ENCODE measurements at regions not wholly inside any gene's neighbourhood (a gene's known extent, or its start where the extent isn't known, plus 50 kb on each side); places are given as distances from the start of the nearest gene placed in this dataset.
"Not testable (repeated sequence)": the region's sequence is repeated elsewhere in the genome, so short reads cannot be mapped to it uniquely, and the experiment has no call there.

DNA sequence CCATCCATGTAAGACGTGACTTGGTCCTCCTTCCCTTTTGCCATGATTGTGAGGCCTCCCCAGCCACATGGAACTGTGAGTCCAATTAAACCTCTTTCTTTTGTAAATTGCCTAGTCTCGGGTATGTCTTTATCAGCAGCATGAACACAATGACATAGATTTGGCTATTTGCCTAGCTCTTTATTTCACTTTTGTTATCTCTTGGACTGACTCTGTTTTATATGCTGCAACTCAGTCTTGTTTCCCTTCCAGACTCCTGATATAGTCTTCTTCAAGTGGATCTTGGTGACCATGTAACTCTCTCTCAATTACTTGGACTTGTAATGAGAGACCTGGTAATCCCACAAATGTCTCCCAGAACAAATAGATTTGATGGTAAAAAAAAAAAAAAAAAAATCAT is 627.6 kb downstream of the CCDC85A start:
- no peak for DNase-seq

DNA sequence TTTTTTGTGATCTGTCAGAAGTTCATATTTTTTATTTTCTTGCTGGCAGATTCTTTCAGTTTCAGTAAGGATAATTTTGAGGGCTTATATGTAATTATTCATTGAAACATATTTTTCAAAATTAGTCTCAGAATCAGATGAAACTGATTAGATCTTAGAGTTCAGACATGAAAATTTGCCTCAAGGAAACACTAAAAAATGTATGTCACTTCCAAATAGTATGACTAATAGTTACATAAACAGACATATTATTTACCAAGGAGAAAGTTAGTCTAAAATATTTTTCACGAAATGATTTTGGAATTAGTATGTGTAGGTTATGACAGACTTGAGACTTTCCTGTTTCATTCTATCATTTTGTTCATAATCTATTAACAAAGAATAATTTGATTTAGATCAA is 628.6 kb downstream of the CCDC85A start:
- DNase-seq: no peak

DNA sequence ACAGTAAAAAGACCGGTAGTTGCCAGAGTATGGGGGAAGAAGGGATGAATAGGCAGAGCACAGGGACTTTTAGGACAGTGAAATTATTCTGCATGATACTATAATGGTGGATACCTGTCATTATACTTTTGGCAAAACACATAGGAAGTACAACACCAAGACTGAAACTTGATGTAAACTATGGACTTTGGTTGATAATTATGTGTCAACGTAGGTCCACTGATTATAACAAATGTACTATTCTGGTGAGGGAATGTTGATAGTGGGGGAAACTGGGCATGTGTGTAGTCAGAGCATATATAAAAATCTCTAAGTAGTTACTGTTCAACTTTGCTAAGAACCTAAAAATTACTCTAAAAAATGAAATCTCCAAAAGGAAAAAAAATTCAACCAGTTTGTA is 629.7 kb downstream of the CCDC85A start:
- no peak for DNase-seq

DNA sequence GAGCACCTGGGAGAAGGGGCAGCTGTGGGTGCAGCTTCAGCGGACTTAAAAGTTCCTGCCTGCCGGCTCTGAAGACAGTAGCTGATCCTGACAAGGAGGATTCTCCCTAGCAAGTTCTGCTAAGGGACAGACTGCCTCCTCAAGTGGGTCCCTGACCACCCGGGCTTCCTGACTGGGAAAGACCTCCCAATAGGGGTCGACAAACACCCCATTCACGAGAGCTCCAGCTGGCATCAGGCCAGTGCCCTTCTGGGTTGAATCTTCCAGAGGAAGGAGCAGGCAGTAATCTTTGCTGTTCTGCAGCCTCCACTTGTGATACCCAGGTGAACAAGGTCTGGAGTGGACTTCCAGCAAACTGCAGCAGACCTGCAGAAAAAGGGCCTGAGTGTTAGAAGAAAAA is 632.9 kb downstream of the CCDC85A start:
- DNase-seq: no peak

DNA sequence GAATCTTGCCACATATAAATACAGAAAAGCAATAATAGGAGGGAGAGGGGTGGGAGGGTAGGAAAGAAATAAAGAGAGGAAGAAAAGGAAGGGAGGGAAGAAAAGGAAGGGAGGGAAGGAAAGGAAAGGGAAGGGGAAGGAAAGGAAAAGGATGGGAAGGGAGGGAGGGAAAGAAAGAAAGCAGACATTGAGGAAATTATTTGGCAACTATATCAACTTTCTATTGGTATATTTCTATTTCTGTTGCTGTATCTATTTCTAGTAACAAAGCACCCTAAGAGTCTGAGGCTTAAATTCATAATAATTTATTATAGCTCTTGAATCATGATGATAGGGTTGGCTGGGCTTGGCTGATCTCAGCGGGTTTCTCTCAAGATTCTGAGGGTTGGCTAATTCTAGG is 648.0 kb downstream of the CCDC85A start:
- no peak for DNase-seq

DNA sequence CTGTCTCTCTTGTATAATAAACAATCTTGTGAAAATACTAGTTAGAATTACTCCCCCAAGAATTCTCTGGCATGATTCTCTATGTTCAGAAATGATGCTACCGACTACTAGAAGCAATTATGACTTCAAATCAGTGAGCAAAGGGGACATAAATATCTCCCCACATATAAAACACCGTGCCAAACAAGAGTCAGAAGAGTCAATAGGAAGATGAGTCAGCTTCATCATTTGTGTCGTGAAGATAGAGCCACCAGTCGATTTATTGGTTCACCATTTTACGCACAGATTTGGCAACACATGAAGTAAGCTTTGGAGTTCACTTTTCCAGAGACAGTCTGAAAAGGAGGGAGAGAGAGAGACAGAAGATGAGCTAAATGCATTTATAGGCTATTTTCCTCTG is 650.9 kb downstream of the CCDC85A start:
- no peak for DNase-seq

DNA sequence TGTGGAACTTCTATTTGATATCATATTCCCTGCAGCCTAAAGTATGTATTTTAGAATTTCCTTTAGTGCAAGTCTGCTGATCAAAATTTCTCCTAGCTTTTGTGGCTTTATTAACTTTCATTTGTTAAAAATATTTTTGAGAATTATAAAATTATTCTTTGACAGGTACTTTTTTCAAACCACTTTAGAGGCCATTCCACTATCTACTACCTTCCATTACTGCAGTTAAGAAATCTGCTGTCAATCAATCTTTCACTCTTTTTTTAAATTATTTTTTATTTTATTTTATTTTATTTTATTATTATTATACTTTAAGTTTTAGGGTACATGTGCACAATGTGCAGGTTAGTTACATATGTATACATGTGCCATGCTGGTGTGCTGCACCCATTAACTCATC is 656.2 kb downstream of the CCDC85A start:
- DNase-seq: not testable (repeated sequence)

DNA sequence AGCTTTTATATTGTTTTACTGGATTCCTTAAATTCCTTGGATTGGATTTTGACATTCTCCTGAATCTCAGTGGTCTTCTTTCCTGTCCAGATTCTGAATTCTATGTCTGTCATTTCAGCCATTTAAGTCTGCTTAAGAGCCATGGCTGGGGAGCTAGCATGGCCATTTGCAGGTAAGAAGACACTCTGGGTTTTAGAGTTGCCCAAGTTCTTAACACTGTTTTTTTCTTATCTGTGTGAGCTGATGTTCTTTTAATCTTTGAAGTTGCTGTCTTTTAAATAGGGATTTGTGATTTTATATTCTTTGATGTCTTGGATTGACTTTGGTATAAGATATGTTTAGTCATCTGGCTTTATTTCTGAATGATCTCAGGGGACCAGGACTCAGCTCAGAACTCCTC is 677.2 kb downstream of the CCDC85A start:
- no peak for DNase-seq

DNA sequence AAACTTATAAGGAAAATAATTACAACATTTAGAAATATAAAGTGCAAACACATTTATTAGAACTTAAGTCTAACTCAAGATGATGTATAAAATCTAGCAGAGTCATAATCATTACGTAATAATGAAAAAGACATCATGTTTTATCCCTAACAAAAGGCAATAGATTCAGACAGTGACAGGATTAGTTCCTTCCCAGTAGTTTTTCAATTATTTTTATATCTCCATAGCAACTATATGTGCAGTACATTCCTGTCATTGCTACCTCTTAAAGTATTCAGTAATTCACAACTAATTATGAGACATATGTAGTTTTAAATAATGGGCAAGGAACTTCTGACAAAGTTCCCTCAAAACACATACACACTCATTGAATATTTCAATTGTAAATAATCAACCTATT is 687.9 kb downstream of the CCDC85A start:
- DNase-seq: no peak

DNA sequence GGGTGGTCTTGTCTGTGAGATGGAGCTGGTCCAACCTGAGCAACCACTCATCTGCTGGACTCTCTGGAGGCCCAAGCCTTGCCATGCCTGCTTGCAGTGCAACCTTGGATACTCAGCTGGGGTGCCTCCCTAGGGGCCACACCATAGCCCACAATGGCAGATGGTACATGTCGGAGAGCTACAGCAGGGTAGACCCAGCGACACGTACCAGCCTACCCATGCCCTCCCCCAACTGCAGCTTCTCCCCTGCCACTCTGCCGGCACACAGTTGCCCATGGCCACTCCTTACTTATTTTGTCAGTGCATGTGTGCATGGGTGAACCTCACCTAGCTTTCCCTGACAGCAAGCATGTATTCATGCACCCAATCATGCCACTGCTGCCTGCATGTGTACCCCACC is 690.9 kb downstream of the CCDC85A start:
- no peak for DNase-seq

DNA sequence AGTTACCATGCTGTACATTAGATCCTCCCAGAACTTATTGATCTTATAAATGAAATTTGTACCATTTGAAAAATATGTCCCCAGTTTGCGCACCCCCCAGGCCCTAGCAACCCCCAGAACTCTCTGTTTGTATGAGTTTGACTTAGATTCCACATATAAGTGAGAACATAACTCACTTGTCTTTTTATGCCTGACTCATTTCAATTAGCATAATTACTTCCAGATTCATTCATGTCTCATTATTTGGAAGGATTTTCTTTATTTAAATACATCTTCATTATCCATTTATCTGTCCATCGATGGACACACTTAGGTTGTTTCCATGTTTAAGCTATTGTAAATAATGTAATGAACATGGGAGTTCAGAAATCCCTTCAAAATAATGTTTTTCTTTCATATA is 705.9 kb downstream of the CCDC85A start:
- DNase-seq: no peak

DNA sequence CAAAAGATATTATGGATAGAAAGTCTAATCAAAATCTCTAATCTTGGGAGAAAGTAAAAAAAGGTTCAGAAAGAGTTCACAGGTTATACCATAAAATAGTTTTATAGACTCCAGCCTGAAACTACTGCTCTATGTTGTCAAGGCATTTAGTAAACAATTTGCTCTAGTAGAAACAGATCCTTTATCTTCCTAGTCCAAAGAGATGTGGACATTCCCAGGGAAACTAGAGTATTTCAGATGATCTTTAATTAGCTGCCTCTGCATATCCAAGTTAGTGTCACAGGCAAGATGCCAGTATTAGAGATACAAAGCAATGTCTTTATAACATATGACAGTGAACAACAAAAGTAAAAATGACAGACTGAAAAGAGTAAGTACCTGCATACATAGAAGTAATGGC is 708.6 kb downstream of the CCDC85A start:
- no peak for DNase-seq

DNA sequence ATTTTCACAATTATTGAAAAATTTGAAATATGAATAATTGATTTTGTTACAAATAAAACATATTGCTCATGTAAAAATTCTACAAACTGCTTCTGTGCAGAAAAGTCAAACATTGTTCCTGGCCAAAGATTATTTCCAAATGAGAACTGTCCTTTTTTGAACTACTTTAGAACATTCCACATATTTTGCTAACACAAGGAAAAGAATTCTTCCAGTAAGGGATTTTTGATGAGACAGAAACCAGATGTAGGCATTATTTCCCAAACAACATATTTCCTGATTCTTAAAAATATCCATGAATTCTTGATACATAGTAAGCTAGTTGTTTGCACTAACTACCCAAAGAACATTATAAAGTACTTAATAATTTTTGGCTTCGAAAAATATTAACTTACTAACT is 715.2 kb downstream of the CCDC85A start:
- DNase-seq: no peak

DNA sequence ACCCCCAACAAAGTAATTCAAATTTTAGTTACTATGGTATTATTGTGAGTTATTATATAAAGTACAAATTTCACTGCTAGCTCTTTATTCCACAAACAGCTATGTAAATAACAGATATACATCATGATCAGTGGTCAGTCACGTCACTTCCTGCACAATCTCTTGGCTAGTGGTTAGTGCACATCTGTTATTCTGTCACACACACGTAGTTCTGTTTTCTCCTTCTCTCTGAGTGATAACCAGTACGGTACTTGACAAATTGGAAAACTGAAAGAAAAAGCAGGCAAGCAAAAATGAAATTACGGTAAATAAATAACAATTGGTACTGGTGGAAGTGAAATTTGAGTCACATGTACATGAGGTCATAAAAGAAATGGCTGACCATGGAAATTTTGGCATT is 728.7 kb downstream of the CCDC85A start:
- no peak for DNase-seq

DNA sequence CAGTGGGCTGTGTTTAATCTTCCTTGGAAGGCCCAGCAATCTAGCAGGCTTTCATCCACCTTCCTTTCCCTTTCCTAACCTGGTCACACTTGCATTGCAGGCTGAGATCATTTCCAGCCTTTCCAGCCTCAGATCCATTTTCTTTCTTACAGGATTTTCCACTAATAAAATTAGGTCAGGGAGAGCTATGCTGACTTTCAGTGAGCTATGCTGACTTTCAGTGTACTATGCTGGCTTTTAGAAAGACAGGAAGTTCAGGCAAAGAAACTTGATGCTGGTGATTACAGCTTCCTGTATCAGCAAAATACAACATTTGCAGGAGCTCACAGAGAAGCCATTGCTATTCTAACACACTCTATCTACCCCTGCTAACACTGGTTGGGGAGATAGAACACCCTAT is 735.0 kb downstream of the CCDC85A start:
- DNase-seq: no peak

DNA sequence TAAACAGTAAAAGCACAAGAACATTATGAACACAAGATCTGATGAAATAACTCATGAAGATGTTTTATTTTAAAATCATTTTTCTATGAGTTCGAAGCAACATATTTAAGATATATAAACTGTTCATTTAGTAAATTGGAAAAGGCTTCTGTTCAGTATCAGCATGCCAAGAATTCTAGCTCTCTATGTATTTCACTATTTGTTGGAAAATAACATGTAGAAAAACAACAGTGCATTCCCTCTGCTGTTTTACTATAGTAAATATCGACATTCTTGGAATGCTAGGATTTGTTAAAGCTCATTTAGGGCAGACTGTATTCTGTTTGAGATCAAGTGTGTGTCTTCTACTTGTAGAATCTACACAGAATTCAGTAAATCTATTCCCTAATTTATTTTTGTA is 750.2 kb downstream of the CCDC85A start:
- no peak for DNase-seq

DNA sequence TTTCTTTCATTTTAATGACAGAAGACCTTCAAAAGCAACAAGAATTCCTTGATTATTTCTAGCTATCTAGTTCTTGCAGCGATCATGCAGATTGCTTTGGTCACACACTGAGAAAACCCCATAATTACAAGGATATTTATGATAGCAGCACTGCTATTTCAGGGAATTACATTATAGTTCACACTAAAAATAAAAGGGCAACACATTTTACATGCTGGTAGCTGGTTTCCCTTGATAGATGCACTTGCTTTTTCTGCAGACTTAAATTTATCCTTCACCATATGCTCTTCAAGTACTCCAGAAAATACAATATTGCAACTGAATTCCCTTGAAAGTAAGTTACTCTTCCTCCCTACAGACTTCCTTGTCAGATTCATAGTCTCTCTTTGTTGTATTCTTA is 751.1 kb downstream of the CCDC85A start:
- no peak for DNase-seq

DNA sequence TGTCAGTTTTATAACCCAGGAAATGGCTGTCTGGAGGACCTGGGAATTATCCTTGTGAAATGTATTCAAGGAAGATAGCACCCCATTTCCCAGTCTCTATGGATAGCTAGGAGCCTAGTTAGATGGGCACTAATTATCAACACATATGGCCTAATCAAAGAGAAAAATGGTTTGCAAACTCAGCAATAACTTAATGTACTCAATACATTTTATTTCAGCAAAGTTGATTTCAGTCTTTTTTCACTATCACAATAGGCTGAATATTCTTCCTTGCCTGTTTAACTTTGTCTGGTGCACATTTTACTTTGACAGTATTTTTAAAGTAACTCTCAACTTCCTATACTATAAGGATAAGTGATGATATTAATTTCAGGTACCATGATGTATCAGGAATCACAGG is 756.3 kb downstream of the CCDC85A start:
- DNase-seq: no peak

DNA sequence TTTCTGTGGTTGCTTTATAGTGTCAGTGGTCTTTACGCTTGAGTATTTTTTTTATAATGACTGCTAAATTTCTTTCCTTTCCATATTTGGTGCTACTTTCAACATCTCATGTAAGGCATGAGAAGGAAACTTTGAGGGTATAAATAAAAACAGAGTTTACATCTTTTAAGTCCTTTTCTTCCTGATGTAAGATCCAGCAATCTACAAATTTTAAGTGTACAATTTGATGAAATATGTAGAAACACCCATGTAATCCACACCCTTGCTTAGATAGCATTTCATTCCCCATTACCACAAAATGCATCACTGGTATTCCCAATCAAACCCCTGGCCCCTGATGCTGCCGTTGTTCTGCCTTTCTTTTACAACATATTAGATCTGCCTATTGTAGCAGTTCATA is 769.1 kb downstream of the CCDC85A start:
- no peak for DNase-seq

DNA sequence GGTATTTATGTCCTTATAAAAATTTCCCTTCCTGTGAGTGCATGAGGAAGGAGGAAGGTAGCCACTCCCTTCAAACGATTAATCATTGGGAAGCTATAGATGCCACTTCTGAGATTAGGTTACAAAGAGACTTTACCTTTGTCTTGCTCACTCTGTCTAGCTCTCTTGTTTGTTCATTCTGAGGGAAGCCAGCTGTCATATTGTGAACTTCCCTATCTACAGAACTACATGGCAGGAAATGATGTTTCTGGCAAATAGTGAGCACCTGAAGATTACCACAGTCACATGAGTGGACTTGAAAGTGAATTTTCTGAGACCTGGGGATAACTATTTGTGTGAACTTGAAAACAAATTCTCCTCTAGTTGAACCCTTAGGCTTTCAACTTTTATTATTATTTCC is 776.8 kb downstream of the CCDC85A start:
- DNase-seq: no peak

DNA sequence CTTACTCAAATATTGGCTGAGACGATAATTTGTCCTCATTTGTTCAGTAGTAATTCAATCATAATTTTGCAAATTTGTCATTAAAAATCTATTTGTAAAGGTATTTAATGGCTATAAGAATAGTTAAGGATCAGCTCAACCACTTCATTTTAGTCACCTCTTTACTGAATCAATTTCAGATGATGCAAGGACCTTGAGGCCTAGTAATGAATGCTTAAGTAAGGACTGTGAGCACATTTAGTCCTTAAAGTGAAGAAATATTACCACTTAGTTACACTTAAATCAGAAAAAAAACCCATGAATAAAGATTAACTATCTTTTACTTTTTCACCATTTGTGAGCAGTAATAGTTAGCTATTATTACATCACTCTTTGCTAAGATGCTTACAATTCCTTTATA is 778.9 kb downstream of the CCDC85A start:
- DNase-seq: no peak

DNA sequence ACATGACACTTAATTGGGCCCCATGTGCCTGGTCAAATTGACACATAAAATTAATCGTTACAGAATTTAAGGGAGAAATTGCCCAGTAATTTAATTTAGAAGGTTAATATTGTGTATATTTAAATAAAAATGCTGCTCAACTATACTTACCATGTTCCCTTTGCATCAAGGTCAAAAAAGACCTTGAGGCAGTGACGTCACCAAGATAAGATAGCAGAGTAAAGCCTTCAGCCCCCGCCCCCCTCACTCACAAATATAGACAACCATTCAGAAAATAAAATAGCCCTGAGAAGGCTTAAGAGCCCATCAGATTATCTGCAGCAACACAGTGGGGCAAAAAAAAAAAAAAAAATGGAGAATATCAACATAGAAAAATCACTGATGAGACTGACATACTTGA is 785.7 kb downstream of the CCDC85A start:
- no peak for DNase-seq

DNA sequence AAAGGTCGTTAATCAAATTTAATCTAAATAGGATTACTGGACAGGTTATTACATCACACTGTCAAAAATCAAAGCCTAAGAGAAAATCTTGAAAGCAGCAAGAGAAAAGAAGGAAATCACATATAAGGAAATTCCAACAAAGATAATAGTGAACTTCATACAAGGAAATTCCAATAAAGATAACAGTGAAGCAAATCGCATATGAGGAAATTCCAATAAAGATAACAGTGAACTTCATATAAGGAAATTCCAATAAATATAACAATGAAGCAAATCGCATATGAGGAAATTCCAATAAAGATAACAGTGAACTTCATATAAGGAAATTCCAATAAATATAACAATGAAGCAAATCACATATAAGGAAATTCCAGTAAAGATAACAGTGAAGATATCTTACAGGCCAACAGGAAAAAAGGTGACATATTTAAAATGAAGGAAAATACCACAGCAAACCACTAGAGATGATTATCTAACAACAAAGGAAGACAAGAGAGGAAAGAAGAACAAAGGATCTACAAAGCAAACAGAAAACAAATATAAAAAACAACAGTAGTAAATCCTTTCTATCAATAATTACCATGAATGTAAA is 787.7 kb downstream of the CCDC85A start:
- no peak for DNase-seq

DNA sequence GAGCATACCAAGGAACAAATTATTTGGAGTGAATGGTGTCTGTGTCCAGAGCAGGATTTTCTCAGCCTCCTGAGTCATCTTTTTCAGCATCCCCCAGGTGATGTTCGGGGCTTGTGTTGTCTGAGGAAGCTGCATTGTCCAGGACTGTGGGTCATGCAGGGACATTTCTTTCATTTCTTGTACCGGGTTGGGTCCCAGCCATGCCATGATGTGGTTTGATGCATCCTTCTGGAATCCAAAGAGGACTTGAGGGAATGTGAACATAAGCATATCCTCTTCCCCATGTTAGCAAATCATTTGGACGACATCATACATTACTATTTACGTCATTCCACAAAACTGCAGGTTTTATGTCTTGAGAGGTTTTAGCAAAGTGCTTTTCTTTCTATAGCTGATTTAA is 797.8 kb downstream of the CCDC85A start:
- no peak for DNase-seq

DNA sequence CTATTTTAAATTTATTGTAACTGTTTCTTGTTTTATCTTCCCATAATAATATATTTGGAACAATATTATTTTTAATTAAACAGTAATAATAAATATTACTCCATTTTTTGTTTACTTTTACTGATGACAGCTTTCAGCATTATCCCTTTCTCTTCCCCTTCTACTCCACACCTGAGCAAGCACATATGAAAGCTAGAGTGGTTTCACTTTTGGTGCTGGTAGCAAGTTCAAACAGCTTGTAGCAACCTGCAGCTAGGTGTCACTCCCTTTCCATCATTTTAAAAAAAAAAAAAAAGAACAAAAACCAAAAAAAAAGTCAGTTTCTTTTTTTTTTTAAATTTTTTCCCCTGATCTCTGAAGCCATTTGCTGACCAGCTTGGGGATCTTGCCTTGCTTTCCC is 801.8 kb downstream of the CCDC85A start:
- no peak for DNase-seq

DNA sequence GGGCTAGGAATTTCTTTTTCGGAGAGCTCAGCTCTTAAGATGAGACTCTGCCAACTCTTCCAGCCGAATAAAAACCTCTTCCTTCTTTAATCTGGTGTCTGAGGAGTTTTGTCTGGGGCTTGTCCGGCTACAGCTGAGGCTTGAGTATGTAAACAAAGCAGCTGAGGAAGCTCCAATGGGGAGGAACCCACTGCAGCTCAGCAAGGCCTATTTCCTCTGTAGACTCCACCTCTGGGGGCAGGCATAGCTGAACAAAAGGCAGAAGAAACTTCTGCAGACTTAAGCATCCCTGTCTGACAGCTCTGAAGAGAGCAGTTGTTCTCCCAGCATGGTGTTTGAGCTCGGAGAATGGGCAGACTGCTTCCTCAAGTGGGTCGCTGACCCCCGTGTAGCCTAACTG is 838.7 kb downstream of the CCDC85A start:
- DNase-seq: no peak
